DOHH2 (cell line): ENCODE measurements at regions not wholly inside any gene's neighbourhood (a gene's known extent, or its start where the extent isn't known, plus 50 kb on each side); places are given as distances from the start of the nearest gene placed in this dataset.

Experiments used
- CTCF ChIP-seq: fragments of 200-600 bp; sonication (generic); IDR thresholded peaks from one replicate; pipeline ENCODE4 v1.5.1; 2014; ENCODE audit warnings: antibody characterized with exemption, mild to moderate bottlenecking, low read depth, low read length; ENCODE audit not compliant: poor library complexity, severe bottlenecking
- EZH2phosphoT487 ChIP-seq: fragments of 200-600 bp; sonication (generic); IDR thresholded peaks from 2 replicates; pipeline ENCODE4 v1.6.1; 2017; ENCODE audit warnings: borderline replicate concordance, mild to moderate bottlenecking, antibody characterized with exemption, low read length, moderate library complexity, mixed read lengths

GRCh38 chr9:135006911-135007570 lies 80.4 kb upstream of the OLFM1 start:
- TF ChIP-seq CTCF (no peak), EZH2phosphoT487 (no peak)
